ENCODE measurements at regions not wholly inside any gene's neighbourhood (a gene's known extent, or its start where the extent isn't known, plus 50 kb on each side); places are given as distances from the start of the nearest gene placed in this dataset.

DNA sequence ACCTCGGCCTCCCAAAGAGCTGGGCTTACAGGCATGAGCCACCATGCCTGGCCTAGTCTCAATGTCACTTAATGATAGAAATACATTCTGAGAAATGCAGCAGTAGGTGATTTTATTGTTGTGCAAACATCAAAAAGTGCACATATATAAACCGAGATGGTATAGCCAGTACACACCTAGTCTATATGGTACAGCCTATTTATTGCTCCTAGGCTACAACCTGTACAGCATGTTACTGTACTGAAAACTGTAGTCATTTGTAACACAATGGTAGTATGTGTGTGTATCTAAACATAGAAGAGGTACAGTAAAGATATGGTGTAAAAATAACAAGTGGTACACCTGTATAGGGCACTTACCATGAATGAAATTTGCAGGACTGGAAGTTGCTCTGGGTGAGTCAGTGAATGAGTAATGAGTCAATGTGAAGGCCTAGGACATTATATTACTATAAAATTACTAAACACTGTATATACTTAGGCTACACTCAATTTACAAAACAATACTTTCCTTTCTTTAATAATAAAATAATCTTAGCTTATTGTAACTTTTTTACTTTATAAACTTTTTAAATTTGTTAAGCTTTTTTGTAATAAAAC, 166.7 kb upstream of the SYT1 start:
- TF ChIP-seq POLR2A (IDR thresholded peaks at IDR 0.05) = no peak
- TF ChIP-seq, protein P1, sequence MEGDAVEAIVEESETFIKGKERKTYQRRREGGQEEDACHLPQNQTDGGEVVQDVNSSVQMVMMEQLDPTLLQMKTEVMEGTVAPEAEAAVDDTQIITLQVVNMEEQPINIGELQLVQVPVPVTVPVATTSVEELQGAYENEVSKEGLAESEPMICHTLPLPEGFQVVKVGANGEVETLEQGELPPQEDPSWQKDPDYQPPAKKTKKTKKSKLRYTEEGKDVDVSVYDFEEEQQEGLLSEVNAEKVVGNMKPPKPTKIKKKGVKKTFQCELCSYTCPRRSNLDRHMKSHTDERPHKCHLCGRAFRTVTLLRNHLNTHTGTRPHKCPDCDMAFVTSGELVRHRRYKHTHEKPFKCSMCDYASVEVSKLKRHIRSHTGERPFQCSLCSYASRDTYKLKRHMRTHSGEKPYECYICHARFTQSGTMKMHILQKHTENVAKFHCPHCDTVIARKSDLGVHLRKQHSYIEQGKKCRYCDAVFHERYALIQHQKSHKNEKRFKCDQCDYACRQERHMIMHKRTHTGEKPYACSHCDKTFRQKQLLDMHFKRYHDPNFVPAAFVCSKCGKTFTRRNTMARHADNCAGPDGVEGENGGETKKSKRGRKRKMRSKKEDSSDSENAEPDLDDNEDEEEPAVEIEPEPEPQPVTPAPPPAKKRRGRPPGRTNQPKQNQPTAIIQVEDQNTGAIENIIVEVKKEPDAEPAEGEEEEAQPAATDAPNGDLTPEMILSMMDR (IDR thresholded peaks at IDR 0.05 in 8 of 11, conservative IDR thresholded peaks at IDR 0.05 in 3 of 11) = no peak

Measured in spleen (tissue), 7 donors.